ENCODE measurements at regions not wholly inside any gene's neighbourhood (a gene's known extent, or its start where the extent isn't known, plus 50 kb on each side); places are given as distances from the start of the nearest gene placed in this dataset.

DNA sequence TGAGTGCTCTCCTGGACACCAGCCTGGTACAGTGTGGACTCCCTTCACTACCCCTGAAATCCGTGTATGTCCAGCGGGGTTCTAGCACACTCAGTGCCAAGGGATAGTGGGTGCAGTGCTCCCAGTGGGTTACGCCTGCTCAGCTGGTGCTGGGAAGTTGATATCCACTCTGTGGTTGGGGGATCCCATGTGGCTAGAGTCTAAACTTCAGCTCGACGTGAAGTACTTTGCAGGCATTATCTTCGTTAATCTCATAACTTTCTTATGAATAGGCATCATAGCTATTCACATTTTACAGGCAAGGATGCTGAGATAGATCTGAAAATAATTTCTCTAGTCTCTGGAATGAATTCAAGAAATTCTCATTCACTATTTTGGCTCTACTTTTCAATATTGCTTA lies 433.2 kb upstream of the HTR2A start:
- TF ChIP-seq EZH2 (IDR thresholded peaks at IDR 0.05; ENCODE audit: insufficient read depth, poor library complexity, severe bottlenecking) (no peak), EZH2phosphoT487 (IDR thresholded peaks at IDR 0.05; ENCODE audit: insufficient read depth, low read depth) (no peak)
